HCT116 (cell line): ENCODE measurements at regions not wholly inside any gene's neighbourhood (a gene's known extent, or its start where the extent isn't known, plus 50 kb on each side); places are given as distances from the start of the nearest gene placed in this dataset.

Source experiments
- ATAC-seq: fragments of 200-7000 bp; cut with Tn5 transposase; 2 replicates; pipeline ENCODE4 v1.9.1; 2020; ENCODE audit warnings: mild to moderate bottlenecking, moderate library complexity
- BruUV-seq: library from RNA; stranded (reverse); fragments of 400-500 nt; replicated peaks from 2 replicates; lab custom pipeline; 2021; lab: Mats Ljungman, UMichigan
- CTCF ChIA-PET: fragments of 300-600 bp; sonication (Branson Sonifier 250); formaldehyde crosslinking; loops from one replicate; lab custom pipeline; 2021; ENCODE audit warnings: antibody characterized with exemption; lab: Charles Lee
- POLR2A ChIA-PET: fragments of 300-600, 350-600 bp; sonication (Branson Sonifier 250); formaldehyde crosslinking; loops from one replicate; lab custom pipeline; 2021; ENCODE audit warnings: antibody characterized with exemption; lab: Charles Lee
- RAD21 ChIA-PET, 2 experiments: fragments of 300-600 bp; sonication (Branson Sonifier 250); formaldehyde crosslinking; loops; one replicate each; lab custom pipeline; 2023; ENCODE audit warnings: low total read pairs in 2 of 2; ENCODE audit not compliant: uncharacterized antibody in 2 of 2, unreplicated experiment in 2 of 2, low non-redundant PET in 1 of 2; lab: Charles Lee
- DNase-seq: peaks from one replicate; pipeline ENCODE4 v3.0.0-alpha.2; 2010; ENCODE audit warnings: low read depth, low spot score
- H2AFZ ChIP-seq: fragments of 200-600 bp; shearing (Covaris generic), sonication (generic); 2 replicates; pipeline ENCODE4 v1.6.1; 2017; ENCODE audit warnings: low read depth, mixed run types, mixed read lengths, antibody characterized with exemption, low read length; ENCODE audit not compliant: poor library complexity, severe bottlenecking
- H3K27ac ChIP-seq: 2 replicates; pipeline ENCODE4 v1.5.1; 2012; ENCODE audit warnings: low read depth, low read length
- H3K27me3 ChIP-seq: fragments of 200-600 bp; sonication (generic); 2 replicates; pipeline ENCODE4 v1.6.1; 2016; ENCODE audit warnings: mixed run types, low read length, mixed read lengths; ENCODE audit not compliant: insufficient read depth
- H3K36me3 ChIP-seq, 2 experiments: fragments of 200-500 bp in 1 of 2; fragments of 200-600 bp in 1 of 2; sonication (Bioruptor generic) in 1 of 2; sonication (generic) in 1 of 2; 2 replicates each; pipeline versions ENCODE4 v1.5.1 to v1.6.1; 2014 to 2016; ENCODE audit warnings: low read length in 2 of 2, inconsistent platforms in 1 of 2, mixed read lengths in 1 of 2, mixed run types in 1 of 2; ENCODE audit not compliant: insufficient read depth in 2 of 2, control insufficient read depth in 1 of 2
- H3K4me1 ChIP-seq, 2 experiments: fragments of 200-600 bp in 1 of 2; sonication (generic) in 1 of 2; 2 replicates each; pipeline versions ENCODE4 v1.5.1 to v1.6.1; 2012 to 2017; ENCODE audit warnings: low read length in 2 of 2, inconsistent platforms in 1 of 2, mild to moderate bottlenecking in 1 of 2, mixed read lengths in 1 of 2, mixed run types in 1 of 2, moderate library complexity in 1 of 2; ENCODE audit not compliant: insufficient read depth in 2 of 2, control insufficient read depth in 1 of 2
- H3K4me2 ChIP-seq: fragments of 200-600 bp; sonication (generic); 2 replicates; pipeline ENCODE4 v1.6.1; 2017; ENCODE audit warnings: mixed run types, low read length, mixed read lengths
- H3K4me3 ChIP-seq, 2 experiments: fragments of 200-600 bp in 1 of 2; sonication (generic) in 1 of 2; replicated peaks in 1 of 2; 2 replicates each; pipeline ENCODE4 v1.5.1; 2011 to 2016; ENCODE audit warnings: low read length in 2 of 2, control low read depth in 1 of 2, low read depth in 1 of 2, mild to moderate bottlenecking in 1 of 2, mixed read lengths in 1 of 2, mixed run types in 1 of 2
- H3K79me2 ChIP-seq: fragments of 200-600 bp; sonication (generic); 2 replicates; pipeline ENCODE4 v1.6.1; 2017; ENCODE audit warnings: mild to moderate bottlenecking, mixed run types, low read length, moderate library complexity, mixed read lengths; ENCODE audit not compliant: insufficient read depth
- H3K9ac ChIP-seq: fragments of 200-600 bp; sonication (generic); 2 replicates; pipeline ENCODE4 v1.6.1; 2016; ENCODE audit warnings: low read length, mixed read lengths
- H3K9me2 ChIP-seq: fragments of 200-600 bp; sonication (generic), shearing (Covaris generic); 2 replicates; pipeline ENCODE4 v1.6.1; 2017; ENCODE audit warnings: mixed run types, mild to moderate bottlenecking, moderate library complexity; ENCODE audit not compliant: insufficient read depth
- H3K9me3 ChIP-seq, 2 experiments: fragments of 200-500 bp in 1 of 2; fragments of 200-600 bp in 1 of 2; sonication (Bioruptor generic) in 1 of 2; sonication (generic) in 1 of 2; 2 replicates each; pipeline ENCODE4 v1.6.1; 2014 to 2017; ENCODE audit warnings: low read length in 2 of 2, mixed read lengths in 2 of 2, inconsistent platforms in 1 of 2, low read depth in 1 of 2, mild to moderate bottlenecking in 1 of 2, mixed run types in 1 of 2, moderate library complexity in 1 of 2; ENCODE audit not compliant: control insufficient read depth in 1 of 2, insufficient read depth in 1 of 2
- H4K20me1 ChIP-seq: fragments of 200-600 bp; sonication (generic), shearing (Covaris generic); 2 replicates; pipeline ENCODE4 v1.6.1; 2017; ENCODE audit warnings: mixed run types, mild to moderate bottlenecking, moderate library complexity; ENCODE audit not compliant: insufficient read depth
- EGR1 ChIP-seq: IDR thresholded peaks from 2 replicates; pipeline ENCODE4 v1.6.1; 2012; ENCODE audit warnings: low read depth
- EZH2phosphoT487 ChIP-seq: fragments of 200-600 bp; IDR thresholded peaks from 2 replicates; pipeline ENCODE4 v1.6.1; 2018; ENCODE audit warnings: antibody characterized with exemption, borderline replicate concordance
- POLR2AphosphoS5 ChIP-seq: IDR thresholded peaks from 2 replicates; pipeline ENCODE4 v1.6.1; 2011; ENCODE audit warnings: mild to moderate bottlenecking, low read depth, low read length, moderate library complexity
- SP1 ChIP-seq: IDR thresholded peaks from 2 replicates; pipeline ENCODE4 v1.6.1; 2012; ENCODE audit warnings: low read depth
- TCF7L2 ChIP-seq: IDR thresholded peaks from 2 replicates; pipeline ENCODE4 v1.7.0; 2011; ENCODE audit warnings: borderline replicate concordance, inconsistent platforms; ENCODE audit not compliant: insufficient read depth, insufficient read length; ENCODE audit errors: extremely low read depth
- YY1 ChIP-seq: IDR thresholded peaks from 2 replicates; pipeline ENCODE4 v1.6.1; 2011; ENCODE audit warnings: low read length, low read depth, moderate library complexity, mild to moderate bottlenecking; ENCODE audit not compliant: insufficient replicate concordance; ENCODE audit errors: extremely low read depth
- ZFX ChIP-seq: fragments of 450-650 bp; IDR thresholded peaks from 2 replicates; pipeline ENCODE4 v1.6.1; 2017
- intact Hi-C: fragments of 100-400 bp; cut with micrococcal nuclease; formaldehyde crosslinking; loops from 2 replicates; pipeline ENCODE4 v1.10.0; 2022

GRCh38 chr18:37711766-37712505, 146.3 kb upstream of the CELF4 start:
- Histone ChIP-seq H2AFZ (no peak overlapping the region), H3K4me1 (no peaks in the 10 kb centered on the region), H4K20me1 (no peaks in the 10 kb centered on the region), H3K27ac (no peak overlapping the region), H3K4me3 (no peak overlapping the region), H3K36me3 (no peaks in the 10 kb centered on the region), H3K9ac (no peak overlapping the region), H3K4me2 (no peak overlapping the region), H3K79me2 (no peaks in the 10 kb centered on the region), H3K27me3 (no peaks in the 10 kb centered on the region), H3K9me2 (no peaks in the 10 kb centered on the region), H3K9me3 (no peaks in the 10 kb centered on the region)
- RAD21 ChIA-PET = no interaction called here
- TF ChIP-seq TCF7L2 = no peak
- TF ChIP-seq POLR2AphosphoS5 = no peak
- intact Hi-C loops = no loop called here
- no peak for DNase-seq
- ATAC-seq = no peak
- CTCF ChIA-PET = no interaction called here
- POLR2A ChIA-PET = no interaction called here
- no TSS peak for BruUV-seq

DNA sequence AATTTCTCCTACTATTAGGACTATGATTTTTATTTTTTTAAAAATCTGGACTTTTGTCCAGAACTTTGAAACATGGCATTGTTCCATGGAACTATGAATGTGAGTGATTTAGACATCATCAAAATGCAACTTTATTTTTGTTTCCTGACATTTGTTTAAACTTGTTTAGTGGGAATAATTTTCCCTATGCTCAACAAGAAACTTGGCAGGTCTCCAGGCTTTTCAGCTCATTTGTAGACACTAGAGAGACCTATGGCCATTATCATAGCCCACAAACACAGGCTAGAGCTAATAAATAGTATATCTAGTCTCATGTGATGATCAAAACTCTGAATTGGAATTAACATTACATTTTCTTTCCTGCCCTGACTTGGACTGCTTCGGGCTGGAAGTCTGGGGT, 145.1 kb upstream of the CELF4 start:
- intact Hi-C loops = no loop called here

More for the DNA sequence above, 145.1 kb upstream of the CELF4 start:
- ChIA-PET CTCF (no interaction called here), RAD21 (no interaction called here), POLR2A (no interaction called here)
- no peaks in the 10 kb centered on the region for H3K79me2 ChIP-seq
- H3K9me3 ChIP-seq = no peaks in the 10 kb centered on the region
- H2AFZ ChIP-seq = no peak overlapping the region
- H3K36me3 ChIP-seq = no peaks in the 10 kb centered on the region
- no peak overlapping the region for H3K4me3 ChIP-seq
- no TSS peak for BruUV-seq
- no peak for DNase-seq
- H3K9me2 ChIP-seq = no peaks in the 10 kb centered on the region
- H3K27ac ChIP-seq = no peak overlapping the region
- TF ChIP-seq EZH2phosphoT487 = no peak
- no peak for TF ChIP-seq SP1
- TF ChIP-seq POLR2AphosphoS5 = no peak
- TF ChIP-seq EGR1 = no peak
- TF ChIP-seq TCF7L2 = no peak
- TF ChIP-seq ZFX = no peak
- TF ChIP-seq YY1 = no peak
- no peak overlapping the region for H3K9ac ChIP-seq
- no peaks in the 10 kb centered on the region for H3K27me3 ChIP-seq
- H3K4me1 ChIP-seq = no peaks in the 10 kb centered on the region
- no peaks in the 10 kb centered on the region for H4K20me1 ChIP-seq
- no peak for ATAC-seq
- no peak overlapping the region for H3K4me2 ChIP-seq
